GM21447 (cell line): ENCODE measurements at regions not wholly inside any gene's neighbourhood (a gene's known extent, or its start where the extent isn't known, plus 50 kb on each side); places are given as distances from the start of the nearest gene placed in this dataset.

Source experiments
- ATAC-seq: cut with Tn5 transposase; IDR thresholded peaks from one replicate; pipeline ENCODE4 v1.9.1; 2021; ENCODE audit not compliant: unreplicated experiment

DNA sequence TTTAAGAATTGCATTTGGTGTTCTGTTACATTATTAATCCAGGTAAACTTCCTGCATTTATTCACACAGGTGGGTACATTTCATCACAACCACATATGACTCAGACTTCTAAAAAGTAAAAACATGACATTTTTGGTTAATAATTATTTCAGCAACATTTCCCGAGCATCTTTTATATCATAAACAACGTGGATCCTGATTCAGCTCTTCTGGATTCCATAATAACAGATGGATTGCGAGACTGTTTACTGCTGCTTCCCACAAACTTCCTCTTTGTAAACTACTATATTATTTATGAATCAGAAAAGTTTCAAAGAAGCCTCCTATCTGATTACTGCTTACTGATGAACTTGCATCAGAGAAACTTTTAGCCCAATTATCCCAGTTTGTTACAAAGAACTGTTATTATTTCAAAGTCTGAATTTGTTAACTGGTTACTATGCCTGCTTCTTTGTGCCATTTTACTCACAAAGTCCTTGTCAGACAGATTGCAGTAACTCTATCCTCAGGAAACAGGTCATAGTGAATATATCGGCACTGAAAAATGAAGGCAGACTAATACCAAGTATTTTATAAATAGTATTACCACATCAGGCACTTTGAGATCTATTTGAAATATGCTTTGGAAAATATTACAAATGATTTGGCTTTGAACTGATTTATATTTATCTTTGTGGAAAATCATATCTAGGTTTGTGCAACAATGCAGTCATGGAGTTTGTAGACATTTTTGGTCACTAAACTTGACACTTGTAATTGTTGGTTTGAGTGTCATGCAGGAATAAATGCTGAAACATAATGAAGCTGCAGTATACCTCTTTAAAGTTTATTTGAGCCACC, 511.6 kb downstream of the PLCL1 start:
- no peak for ATAC-seq

DNA sequence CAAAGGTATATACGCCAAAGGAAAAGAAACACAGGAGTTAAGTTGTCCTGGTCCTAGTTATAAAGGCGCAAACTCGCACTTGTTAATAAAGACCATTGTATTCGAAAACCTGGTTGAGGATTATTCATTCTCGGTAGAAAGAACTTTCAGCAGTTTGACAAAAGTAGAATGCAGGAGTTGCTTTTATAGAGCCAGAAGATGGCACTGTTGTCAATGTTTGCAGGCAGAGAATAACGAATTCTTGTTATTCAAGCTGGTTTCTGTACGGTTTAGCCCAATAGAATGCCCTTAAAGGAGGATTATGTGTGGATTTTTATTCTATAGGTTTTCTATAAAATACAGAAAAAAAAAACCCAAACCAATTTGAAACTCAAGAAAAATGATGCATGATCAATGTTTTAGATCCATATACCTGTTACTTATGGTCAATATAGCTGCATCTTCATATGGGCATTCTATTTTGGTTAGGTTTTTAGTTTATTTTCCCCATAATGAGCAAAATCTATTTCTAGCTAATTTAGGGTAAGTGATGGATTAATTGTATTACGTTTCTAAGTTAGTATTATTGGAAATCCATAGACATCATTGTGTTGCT, 510.3 kb downstream of the PLCL1 start:
- ATAC-seq: no peak

DNA sequence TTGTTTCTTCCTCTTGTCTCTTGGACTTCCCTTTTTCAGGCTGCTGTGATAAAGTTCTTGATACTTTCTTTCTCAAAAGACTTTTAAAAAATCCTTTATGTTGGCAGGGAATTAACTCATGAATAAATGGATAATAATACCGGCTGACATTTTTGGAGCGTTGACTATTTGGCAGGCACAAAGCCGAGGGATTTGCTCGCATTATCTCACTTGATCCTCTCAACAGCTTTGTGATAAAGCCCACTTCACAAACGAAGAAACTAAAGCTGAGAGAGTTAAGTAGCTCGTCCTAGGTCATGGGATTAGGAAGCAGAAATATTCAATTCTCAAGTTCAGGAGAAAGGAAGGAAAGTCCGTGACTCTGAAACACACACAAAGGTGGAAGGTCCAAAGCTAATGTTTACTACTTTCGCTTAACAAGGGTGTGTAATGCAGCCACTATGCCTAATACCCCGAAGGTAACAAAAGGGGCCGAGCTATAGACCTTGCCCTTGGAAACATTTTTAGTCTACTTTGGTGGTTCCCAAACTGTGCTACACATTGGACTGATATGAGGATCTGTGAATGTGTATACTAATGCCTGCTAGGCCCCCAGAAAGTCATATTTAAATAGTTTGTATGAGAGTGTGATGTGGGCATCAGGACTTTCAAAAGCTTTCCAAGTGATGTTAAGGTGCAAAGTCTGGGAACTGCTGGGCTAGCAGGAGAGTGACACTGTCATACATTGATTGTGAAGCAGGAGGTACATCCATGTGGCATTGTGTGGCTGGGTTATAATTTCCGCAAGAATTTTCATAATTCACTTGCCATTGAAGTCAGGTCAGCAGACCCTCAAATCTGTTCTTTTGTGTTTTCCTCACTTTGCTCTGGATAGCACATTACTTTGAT, 508.4 kb downstream of the PLCL1 start:
- no peak for ATAC-seq

DNA sequence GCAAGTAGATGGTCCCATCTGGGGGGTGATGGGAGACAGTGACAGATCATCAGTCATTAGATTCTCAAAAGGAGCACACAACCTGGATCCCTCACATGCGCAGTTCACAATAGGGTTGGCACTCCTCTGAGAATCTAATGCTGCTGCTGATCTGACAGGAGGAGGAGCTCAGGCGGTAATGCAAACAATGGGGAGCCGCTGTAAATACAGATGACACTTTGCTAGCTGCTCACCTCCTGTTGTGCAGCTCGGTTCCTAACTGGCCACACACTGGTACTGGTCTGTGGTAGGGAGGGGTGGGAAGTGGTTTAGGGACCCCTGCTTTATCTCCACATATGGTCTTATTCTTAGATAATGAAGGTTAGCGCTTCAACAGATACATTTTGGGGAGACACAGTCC, 506.6 kb downstream of the PLCL1 start:
- ATAC-seq: no peak

DNA sequence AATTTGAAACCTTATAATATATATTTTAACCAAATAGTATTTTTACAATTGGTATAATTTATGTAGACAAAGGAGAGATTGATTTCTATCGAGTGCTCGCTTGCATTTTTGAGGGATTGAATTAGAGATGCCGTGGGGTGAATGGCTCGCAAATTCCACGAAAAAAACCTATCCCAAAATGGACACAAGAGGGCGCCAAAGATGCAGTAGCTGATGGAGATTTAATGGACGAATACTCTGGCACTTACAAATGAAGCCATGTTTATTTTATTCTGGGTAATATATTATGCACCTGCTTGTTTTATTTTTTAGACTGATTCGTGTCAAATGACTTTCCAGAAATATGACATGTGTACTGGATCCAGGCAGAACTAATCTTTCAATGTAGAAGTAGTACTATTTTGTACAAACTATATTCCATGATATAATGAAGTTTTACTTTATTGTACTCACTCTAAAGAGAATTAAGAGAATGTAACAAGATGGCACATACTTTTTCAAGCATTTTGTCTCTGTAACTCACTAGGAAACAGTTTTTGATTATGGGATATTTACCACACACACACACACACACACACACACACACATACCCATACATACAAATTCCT, 505.4 kb downstream of the PLCL1 start:
- ATAC-seq: no peak

DNA sequence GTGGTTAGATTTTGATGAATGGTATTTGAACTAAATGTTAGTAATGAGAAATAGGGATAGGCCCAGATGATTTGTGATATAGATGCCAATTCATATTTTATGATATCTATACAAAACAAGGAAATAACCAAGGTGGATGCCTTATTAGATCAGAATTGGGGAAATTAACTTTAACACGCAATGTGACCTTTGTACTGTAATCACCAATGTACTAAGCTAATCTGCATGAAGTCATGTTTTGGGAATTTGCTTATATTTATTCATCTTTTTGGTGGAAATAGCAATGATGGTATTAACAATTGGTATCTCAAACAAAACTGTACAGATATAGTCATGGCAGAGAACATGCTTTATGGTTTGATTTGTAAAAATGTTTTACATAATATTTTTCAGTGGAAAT, 504.7 kb downstream of the PLCL1 start:
- no peak for ATAC-seq

DNA sequence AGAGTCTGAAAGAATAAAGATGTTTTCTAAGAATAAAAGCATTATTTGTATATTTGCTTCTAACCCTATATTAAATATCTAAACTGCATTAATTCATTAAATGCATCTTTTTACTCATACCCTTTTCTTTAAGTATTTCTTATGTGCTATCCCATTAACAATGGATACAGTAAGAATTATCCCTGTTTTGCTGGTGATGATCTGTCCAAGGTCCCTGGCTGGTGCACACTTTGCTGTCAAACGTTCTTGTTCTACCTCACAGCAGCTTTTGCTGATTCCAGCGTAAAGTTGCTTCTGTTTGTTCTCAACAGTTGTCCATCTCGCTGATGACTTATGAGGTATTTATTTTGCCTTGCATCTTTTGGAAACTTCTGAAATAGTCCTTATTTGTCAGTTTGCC, 504.0 kb downstream of the PLCL1 start:
- no peak for ATAC-seq

DNA sequence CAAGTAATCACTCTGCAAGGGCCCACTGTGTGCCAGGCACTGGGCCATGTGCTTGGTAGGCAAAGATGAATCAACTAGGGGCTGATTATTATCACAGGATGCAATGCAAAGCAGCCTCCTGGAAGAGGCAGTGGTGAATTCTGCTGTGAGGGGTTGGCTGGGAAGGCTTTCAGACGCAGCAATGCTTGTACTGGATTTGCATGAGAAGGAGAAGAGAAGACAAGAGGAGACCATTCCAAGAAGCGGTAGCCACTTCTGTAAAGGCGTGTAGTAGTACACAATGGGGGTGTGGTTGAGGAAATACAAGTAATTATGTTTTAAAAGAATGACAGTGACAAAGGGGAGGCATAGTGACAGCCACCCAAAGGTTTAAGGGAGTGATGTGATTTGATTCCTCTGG, 502.7 kb downstream of the PLCL1 start:
- ATAC-seq: no peak

DNA sequence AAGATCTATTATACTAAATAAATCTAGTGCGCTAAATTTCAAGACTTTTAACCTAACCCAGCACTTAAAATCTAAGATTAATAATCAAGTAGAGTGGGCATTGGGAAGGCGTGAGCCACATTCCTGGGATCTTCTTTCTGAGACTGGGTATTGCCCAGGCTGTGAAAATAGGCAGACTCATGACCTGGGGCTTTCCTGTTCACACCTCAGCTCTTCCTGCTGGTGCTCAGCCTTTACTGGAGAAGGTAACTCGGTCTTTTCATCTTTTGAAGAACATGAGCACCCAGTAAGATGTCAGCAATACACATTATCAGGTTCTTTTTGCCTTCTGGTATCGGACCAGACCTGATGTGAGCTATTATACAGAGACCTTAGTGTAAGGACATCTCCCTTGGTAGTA, 500.5 kb downstream of the PLCL1 start:
- no peak for ATAC-seq

DNA sequence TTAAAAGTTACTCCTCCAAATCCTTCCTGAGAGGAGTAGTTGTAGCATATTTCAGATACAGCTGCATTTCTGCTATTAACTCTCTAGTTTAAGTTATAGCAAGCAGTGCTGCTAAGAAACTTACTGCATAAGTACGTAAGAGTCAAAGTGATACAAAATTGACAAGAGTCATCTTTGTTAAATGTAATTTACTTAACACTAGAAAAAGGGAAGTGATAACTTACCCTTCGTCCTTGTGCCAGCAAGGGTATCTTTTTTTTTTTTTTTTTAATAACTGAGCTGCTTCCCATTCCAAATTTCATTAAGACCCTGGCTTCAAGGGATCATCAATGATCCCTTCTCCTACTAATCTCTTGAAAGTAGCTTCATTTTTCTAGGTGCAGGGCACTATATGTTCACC, 493.0 kb downstream of the PLCL1 start:
- ATAC-seq: no peak

DNA sequence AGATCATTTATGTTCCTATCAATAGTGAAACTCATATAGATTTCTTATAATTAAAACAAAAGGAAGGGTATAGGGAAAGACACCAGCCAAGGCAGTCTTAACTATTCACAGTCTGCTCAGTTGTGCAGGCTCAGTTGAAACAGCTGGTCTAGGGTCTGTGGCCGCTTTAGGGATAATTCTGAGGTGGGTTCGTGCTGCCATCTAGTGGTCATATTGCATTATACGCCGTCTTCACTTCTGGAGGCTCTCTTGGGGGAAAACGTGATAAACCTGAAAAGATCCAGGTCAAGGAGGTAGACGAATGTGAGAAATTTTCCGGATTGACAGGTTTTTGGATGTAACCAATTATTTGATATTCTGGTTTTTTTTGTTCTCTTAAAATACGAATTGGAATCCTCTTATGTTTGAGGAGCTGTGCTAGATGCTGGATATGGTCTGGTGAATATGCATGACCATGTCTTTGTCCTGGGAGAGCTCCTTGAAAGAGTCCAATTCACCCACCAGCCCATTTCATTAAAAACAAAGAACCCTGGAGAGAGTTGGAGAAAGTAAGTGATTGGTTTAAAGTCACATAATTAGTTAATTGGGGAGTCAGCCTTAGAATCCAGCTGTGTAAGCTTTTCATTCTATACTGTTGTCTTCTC, 492.4 kb downstream of the PLCL1 start:
- ATAC-seq: peak; percentile 83

DNA sequence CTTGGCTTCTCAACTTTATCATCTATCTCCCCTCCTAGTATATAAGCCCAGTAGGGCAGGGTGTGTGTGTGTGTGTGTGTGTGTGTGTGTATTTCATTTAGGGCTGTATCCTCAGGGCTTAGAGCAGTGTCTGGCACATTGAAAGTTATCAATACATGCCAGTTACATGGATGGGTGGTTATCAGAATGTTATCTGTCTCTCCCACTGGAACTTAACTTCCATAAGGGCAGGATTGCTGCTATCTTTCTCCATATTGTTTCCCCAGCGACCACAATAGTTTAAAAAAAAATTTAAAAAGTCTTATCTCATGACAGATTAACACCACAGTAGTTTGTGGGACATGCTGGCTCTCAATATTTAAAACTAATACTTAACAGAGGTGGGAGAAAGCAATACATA, 488.9 kb downstream of the PLCL1 start:
- ATAC-seq: no peak

DNA sequence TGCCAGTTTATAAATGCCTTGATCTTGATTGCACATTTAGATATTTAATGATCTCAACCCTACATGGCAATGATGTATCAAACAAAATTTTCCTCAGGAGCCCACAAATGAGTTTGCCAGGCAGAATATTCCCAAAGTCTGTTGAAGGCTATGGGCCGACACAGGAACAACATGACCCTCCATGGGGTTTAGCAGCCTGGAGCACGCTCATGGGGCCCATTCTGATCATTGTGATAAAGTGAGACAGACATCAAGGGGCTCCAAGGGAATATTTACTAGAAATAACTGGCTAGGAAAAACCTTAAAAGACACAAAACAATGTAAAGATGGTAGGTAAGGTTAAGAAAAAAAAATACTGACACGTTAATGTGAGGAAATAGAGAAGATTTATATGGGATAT, 485.4 kb downstream of the PLCL1 start:
- ATAC-seq: no peak

DNA sequence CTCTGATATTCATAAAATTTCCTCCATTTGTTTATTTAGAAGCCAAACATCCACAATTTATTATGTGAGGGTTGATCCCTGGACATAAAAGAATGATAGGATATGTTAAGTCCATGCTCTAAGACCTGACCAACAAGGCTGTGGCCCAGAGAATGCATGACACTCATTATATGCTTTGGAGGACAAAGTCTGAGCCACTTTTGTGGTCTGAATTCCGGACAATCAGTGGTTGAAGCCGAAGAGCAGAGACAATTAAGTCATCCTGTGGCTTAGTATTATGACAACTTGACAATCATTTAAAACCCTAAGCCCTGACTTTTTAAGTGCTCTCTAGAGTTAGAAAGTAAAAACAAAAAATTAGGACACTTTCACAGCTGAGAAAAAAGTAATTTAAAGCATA, 483.3 kb downstream of the PLCL1 start:
- no peak for ATAC-seq

DNA sequence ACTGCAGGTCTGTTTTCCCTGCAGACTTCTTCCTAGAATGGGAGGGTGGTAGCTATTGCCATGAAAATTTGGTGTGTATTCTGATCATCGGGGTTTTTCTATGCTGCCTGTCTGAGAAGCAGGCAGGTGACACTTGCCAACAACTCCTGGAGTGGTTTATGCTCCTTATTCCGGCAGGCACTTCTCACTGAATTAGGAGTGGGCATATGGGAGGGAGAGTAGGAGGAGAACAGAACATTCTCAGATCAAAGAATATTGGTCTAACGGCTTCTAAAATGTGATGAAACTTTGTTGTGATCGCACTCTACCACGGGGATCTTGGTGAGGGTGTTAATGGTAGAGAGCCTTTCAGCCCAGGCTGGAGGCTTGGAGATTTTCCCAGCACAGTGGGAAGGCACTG, 480.8 kb downstream of the PLCL1 start:
- no peak for ATAC-seq

DNA sequence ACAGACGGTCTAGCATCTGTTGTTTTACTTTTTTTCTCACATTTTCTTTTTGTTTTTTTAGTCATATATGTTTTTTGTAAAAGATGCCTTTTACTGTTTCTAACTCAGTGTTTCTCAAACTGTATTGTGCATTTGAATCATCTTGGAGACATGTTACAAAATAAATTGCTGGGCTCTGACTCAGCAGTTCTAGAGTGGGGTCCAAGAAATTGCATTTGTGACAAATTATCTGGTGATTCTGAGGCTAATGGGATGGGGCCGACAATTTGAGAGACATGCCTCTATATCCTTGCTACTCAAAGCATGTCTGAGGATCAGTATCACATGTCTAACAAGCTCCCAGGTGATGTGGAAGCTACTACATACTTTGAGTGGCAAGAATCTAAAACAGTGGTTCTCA, 478.8 kb downstream of the PLCL1 start:
- no peak for ATAC-seq

DNA sequence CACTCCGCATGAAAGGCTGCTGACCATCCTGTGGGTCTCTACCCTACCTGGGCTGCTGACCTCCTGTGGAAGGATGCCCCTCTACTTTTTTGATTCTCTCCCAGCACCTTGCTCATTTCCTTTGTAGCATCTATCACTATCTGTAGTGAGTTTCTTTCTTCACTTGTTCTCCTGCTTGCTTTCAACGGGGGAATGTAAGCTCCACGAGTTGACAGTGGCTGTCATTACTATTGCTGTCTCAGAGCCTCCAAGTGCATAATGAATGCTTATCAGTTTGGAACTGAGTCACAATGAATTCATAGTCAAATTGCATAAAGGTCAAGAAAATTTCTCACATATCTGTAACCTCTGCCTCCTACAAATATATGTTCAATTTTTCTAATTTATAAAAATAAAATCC, 477.7 kb downstream of the PLCL1 start:
- ATAC-seq: no peak

DNA sequence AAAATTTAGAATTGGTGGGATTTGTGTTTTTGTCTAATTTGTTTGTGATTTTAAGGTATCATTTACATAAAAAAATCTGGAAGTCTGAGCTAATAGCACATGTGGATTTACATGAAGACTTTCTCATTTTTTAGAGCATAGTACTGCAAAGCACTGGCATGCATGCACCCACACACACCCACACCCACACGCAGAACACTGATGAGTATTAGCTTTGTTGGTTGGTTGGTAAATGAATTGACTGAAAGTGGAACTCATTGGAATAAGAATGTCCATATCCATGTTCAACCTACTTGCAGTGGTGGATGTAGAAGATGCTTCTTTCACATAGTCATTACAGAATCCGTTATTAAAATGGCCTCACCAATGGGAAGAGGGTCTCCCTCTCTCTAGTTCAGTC, 475.8 kb downstream of the PLCL1 start:
- ATAC-seq: no peak

DNA sequence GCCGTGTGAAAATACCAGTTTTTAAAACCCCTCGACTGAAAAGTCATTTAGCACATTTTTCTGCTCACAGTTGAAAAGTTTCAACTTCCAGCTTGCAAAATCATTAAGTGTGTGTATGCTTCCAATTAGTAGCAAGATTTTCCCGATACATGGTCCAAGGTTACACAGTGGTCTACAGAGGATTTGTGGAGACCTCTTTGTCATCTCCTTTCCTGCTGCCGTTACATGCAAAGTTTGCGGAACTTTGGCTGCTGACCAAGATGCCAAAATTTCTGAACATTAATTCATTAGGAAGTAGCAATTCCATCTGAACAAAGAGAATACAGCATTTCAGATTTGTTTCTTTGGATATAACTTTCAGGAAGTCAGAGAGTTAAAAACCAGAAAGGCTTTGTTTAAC, 474.6 kb downstream of the PLCL1 start:
- no peak for ATAC-seq

DNA sequence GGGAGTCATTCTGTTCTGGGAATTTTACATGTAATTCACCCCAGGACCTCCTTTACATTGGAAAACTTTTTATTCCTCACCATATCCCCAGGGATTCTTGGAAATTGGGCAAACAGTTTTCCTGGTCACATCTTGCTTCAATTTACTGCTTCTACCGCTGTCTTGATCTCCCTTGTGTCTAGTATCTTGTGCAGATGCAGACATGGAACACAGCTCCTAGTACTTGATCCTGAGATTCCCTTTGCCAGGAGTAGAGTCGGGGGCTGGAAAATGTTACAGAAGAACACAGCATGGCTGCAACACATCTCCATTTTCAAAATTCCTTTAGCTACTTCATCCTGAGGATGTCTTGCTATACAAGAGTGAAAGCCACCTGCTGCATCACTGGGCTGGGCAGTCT, 472.8 kb downstream of the PLCL1 start:
- ATAC-seq: no peak

DNA sequence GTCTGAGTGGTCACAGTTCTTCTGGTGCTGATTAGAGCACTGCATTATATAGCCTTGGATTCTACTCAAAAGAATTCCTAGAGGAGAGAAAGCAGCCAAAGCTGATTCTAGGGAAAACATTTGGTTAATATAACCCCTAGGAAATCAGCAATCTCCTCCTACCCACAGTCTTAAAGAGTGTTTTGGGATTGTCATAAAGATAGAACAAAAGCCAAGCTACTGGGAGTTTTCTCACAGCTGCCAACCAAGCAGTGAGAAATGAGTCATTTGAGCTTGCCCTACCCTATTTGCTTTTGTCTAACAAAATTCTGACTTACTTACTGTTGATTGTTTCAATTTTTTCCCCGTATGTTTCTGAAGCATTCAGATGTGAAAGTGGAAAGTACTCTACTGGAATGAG, 469.3 kb downstream of the PLCL1 start:
- ATAC-seq: no peak
